ENCODE measurements at regions not wholly inside any gene's neighbourhood (a gene's known extent, or its start where the extent isn't known, plus 50 kb on each side); places are given as distances from the start of the nearest gene placed in this dataset.
A peak's percentile ranks its signal among the peaks of the same experiment; 100 is the strongest.

DNA sequence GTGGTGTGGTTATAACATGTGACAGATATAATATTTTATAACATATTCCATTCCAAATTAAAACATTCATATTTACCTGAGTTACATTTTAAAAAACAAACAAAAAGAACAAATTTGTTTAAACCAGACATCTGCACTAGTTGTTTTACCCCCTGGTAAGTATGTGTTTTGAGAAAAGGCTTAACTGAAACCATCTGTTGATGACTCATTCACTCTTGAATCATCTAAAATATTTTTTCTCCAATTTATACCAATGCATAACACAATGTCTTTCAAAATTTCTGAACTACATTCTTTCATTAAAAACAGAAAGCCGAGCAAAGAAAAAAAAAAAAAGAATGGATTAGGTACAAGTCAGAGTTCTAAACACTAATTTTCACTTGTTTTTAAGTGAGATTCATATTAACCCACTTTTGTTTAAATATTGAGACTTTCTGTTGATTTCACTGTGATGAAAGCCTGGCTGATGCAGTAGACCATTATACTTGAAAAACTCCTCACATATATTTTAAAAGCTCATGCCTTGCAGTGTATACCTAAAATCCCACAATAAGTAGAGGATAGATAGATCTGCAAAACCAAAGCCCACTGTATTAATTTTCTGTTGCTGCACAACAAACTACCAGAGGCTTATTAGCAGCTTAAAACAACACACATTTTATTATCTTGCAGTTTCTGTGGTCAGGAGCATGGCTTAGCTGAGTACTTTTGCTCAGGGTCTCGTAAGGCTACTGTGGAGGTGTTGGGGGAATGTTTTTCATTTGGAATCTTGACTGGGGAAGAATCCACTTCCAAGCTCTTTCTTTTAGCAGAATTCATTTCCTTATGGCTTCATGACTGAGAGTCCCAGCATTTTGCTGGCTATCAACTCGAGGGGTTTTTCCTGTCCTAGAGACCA is 221.5 kb downstream of the PCDH18 start:
- Histone ChIP-seq H3K27ac (ENCODE audit: insufficient read depth, low read length) (peak overlapping the region; percentile 53), H3K36me3 (ENCODE audit: control insufficient read depth, insufficient read depth, low read length) (no peaks in the 10 kb centered on the region), H3K9me3 (ENCODE audit: control insufficient read depth, insufficient read depth, low read depth, low read length) (no peaks in the 10 kb centered on the region), H3K4me1 (ENCODE audit: control insufficient read depth, extremely low read depth, insufficient read depth, low read length) (peaks cover 8% of the 10 kb centered on the region), H3K9ac (ENCODE audit: insufficient read depth, low read length) (no peak overlapping the region), H2AFZ (ENCODE audit: low read length) (peak overlapping the region; percentile 24), H3K27me3 (ENCODE audit: control insufficient read depth, insufficient read depth, low read length) (no peaks in the 10 kb centered on the region), H3K79me2 (ENCODE audit: control insufficient read depth, insufficient read depth, low read length) (no peaks in the 10 kb centered on the region), H3K4me3 (replicated peaks in 1 of 4; ENCODE audit: control extremely low read depth in 1 of 4, insufficient read depth in 1 of 4, low read depth in 3 of 4, low read length in 4 of 4) (no peak overlapping the region), H4K20me1 (ENCODE audit: control insufficient read depth, extremely low read depth, insufficient read depth, low read length) (no peaks in the 10 kb centered on the region), H3K4me2 (ENCODE audit: extremely low read depth, insufficient read depth, low read length) (peak overlapping the region; percentile 6)
- TF ChIP-seq EZH2 (IDR thresholded peaks at IDR 0.05; ENCODE audit: low read length, missing control alignments): no peak
- TF ChIP-seq, protein P1, sequence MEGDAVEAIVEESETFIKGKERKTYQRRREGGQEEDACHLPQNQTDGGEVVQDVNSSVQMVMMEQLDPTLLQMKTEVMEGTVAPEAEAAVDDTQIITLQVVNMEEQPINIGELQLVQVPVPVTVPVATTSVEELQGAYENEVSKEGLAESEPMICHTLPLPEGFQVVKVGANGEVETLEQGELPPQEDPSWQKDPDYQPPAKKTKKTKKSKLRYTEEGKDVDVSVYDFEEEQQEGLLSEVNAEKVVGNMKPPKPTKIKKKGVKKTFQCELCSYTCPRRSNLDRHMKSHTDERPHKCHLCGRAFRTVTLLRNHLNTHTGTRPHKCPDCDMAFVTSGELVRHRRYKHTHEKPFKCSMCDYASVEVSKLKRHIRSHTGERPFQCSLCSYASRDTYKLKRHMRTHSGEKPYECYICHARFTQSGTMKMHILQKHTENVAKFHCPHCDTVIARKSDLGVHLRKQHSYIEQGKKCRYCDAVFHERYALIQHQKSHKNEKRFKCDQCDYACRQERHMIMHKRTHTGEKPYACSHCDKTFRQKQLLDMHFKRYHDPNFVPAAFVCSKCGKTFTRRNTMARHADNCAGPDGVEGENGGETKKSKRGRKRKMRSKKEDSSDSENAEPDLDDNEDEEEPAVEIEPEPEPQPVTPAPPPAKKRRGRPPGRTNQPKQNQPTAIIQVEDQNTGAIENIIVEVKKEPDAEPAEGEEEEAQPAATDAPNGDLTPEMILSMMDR (conservative IDR thresholded peaks at IDR 0.05 in 1 of 2, IDR thresholded peaks at IDR 0.05 in 1 of 2; ENCODE audit: low read depth in 1 of 2, low read length in 2 of 2): no peak
- peak; percentile 89 for DNase-seq (ENCODE audit: low read depth in 2 of 2)

DNA sequence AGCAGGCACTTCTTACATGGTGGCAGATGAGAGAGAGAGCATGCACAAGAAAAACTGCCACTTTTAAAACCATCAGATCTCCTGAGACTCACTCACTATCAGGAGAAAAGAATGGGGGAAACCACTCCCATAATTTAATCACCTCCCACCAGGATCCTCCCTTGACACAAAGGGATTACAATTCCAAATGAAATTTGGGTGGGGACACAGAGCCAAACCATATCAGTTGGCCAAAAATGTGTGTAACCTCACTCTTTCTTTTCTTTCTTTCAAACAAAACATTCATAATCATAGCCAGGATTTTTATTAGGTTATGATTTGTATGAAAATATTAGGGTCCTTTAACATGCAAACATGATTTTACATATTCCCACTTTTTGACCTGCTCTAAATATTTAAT is 222.1 kb downstream of the PCDH18 start:
- DNase-seq (ENCODE audit: low read depth in 2 of 2): peak in 1 of 2 donors; percentile 72
- no peak overlapping the region for H2AFZ ChIP-seq (ENCODE audit: low read length)
- H3K4me1 ChIP-seq (ENCODE audit: control insufficient read depth, extremely low read depth, insufficient read depth, low read length): peaks cover 8% of the 10 kb centered on the region
- H3K4me2 ChIP-seq (ENCODE audit: extremely low read depth, insufficient read depth, low read length): no peak overlapping the region
- H3K9me3 ChIP-seq (ENCODE audit: control insufficient read depth, insufficient read depth, low read depth, low read length): no peaks in the 10 kb centered on the region
- no peak overlapping the region for H3K4me3 ChIP-seq (replicated peaks in 1 of 4; ENCODE audit: control extremely low read depth in 1 of 4, insufficient read depth in 1 of 4, low read depth in 3 of 4, low read length in 4 of 4)
- no peaks in the 10 kb centered on the region for H3K36me3 ChIP-seq (ENCODE audit: control insufficient read depth, insufficient read depth, low read length)
- no peak for TF ChIP-seq EZH2 (IDR thresholded peaks at IDR 0.05; ENCODE audit: low read length, missing control alignments)
- TF ChIP-seq, protein P1 (conservative IDR thresholded peaks at IDR 0.05 in 1 of 2, IDR thresholded peaks at IDR 0.05 in 1 of 2; ENCODE audit: low read depth in 1 of 2, low read length in 2 of 2): no peak
- H3K27ac ChIP-seq (ENCODE audit: insufficient read depth, low read length): peak overlapping the region; percentile 22
- H3K9ac ChIP-seq (ENCODE audit: insufficient read depth, low read length): no peak overlapping the region
- no peaks in the 10 kb centered on the region for H3K79me2 ChIP-seq (ENCODE audit: control insufficient read depth, insufficient read depth, low read length)
- H3K27me3 ChIP-seq (ENCODE audit: control insufficient read depth, insufficient read depth, low read length): no peaks in the 10 kb centered on the region
- no peaks in the 10 kb centered on the region for H4K20me1 ChIP-seq (ENCODE audit: control insufficient read depth, extremely low read depth, insufficient read depth, low read length)

- no peaks in the 10 kb centered on the region for H3K9me3 ChIP-seq (ENCODE audit: control insufficient read depth, insufficient read depth, low read depth, low read length)
- no peak for DNase-seq (ENCODE audit: low read depth in 2 of 2)
- no peak overlapping the region for H3K4me2 ChIP-seq (ENCODE audit: extremely low read depth, insufficient read depth, low read length)
- H3K79me2 ChIP-seq (ENCODE audit: control insufficient read depth, insufficient read depth, low read length): no peaks in the 10 kb centered on the region
- no peaks in the 10 kb centered on the region for H4K20me1 ChIP-seq (ENCODE audit: control insufficient read depth, extremely low read depth, insufficient read depth, low read length)
- no peak overlapping the region for H3K4me3 ChIP-seq (replicated peaks in 1 of 4; ENCODE audit: control extremely low read depth in 1 of 4, insufficient read depth in 1 of 4, low read depth in 3 of 4, low read length in 4 of 4)
- no peak overlapping the region for H3K9ac ChIP-seq (ENCODE audit: insufficient read depth, low read length)
- no peak overlapping the region for H3K27ac ChIP-seq (ENCODE audit: insufficient read depth, low read length)
- no peak overlapping the region for H2AFZ ChIP-seq (ENCODE audit: low read length)
- H3K36me3 ChIP-seq (ENCODE audit: control insufficient read depth, insufficient read depth, low read length): no peaks in the 10 kb centered on the region
- peaks cover 8% of the 10 kb centered on the region for H3K4me1 ChIP-seq (ENCODE audit: control insufficient read depth, extremely low read depth, insufficient read depth, low read length)
- TF ChIP-seq EZH2 (IDR thresholded peaks at IDR 0.05; ENCODE audit: low read length, missing control alignments): no peak
- TF ChIP-seq, protein P1 (conservative IDR thresholded peaks at IDR 0.05 in 1 of 2, IDR thresholded peaks at IDR 0.05 in 1 of 2; ENCODE audit: low read depth in 1 of 2, low read length in 2 of 2): no peak
- no peaks in the 10 kb centered on the region for H3K27me3 ChIP-seq (ENCODE audit: control insufficient read depth, insufficient read depth, low read length)
Measured at GRCh38 chr4:137309424-137309823, 222.9 kb downstream of the PCDH18 start.

All from fibroblast of lung (primary cell).